H1 (cell line): ENCODE measurements at regions not wholly inside any gene's neighbourhood (a gene's known extent, or its start where the extent isn't known, plus 50 kb on each side); places are given as distances from the start of the nearest gene placed in this dataset.

ENCODE experiments used
- CTCF ChIA-PET: fragments of 300-600 bp; sonication (Branson Sonifier 250); formaldehyde crosslinking; loops from one replicate; lab custom pipeline; 2021; ENCODE audit not compliant: partially characterized antibody; lab: Charles Lee
- POLR2A ChIA-PET: fragments of 300-600 bp; sonication (Branson Sonifier 250); formaldehyde crosslinking; loops from one replicate; lab custom pipeline; 2021; ENCODE audit warnings: inconsistent platforms; ENCODE audit not compliant: partially characterized antibody; lab: Charles Lee
- DNase-seq, 2 experiments: peaks; one replicate each; pipeline versions ENCODE4 v3.0.0 to v3.0.0-alpha.2; 2010 to 2022; ENCODE audit warnings: low spot score in 2 of 2, low read depth in 1 of 2, mixed read lengths in 1 of 2
- FAIRE-seq: peaks from 2 replicates; lab custom pipeline; 2011; peaks lifted over from hg19 to GRCh38; lab: Jason Lieb, UNC
- H2AFZ ChIP-seq: 2 replicates; pipeline ENCODE4 v1.8.1; 2012; ENCODE audit warnings: low read length, inconsistent platforms
- H2AK5ac ChIP-seq: 2 replicates; pipeline ENCODE4 v1.6.1; 2013; ENCODE audit warnings: low read depth, low read length
- H2BK120ac ChIP-seq: replicated peaks from 2 replicates; pipeline ENCODE3; 2013; ENCODE audit warnings: low read depth, low read length, inconsistent platforms
- H2BK12ac ChIP-seq: 2 replicates; pipeline ENCODE4 v1.6.1; 2013; ENCODE audit warnings: low read depth, low read length
- H2BK15ac ChIP-seq: 2 replicates; pipeline ENCODE4 v1.6.1; 2013; ENCODE audit warnings: low read length
- H2BK20ac ChIP-seq: 2 replicates; pipeline ENCODE4 v1.6.1; 2013; ENCODE audit warnings: low read length
- H2BK5ac ChIP-seq: 2 replicates; pipeline ENCODE4 v1.6.1; 2013; ENCODE audit warnings: low read depth, low read length
- H3K14ac ChIP-seq: 2 replicates; pipeline ENCODE4 v1.6.1; 2013; ENCODE audit warnings: inconsistent platforms; ENCODE audit not compliant: insufficient read length
- H3K18ac ChIP-seq: 2 replicates; pipeline ENCODE4 v1.6.1; 2013; ENCODE audit warnings: low read length; ENCODE audit errors: extremely low read depth
- H3K23ac ChIP-seq: 2 replicates; pipeline ENCODE4 v1.6.1; 2013; ENCODE audit warnings: inconsistent platforms; ENCODE audit not compliant: insufficient read length
- H3K23me2 ChIP-seq: 2 replicates; pipeline ENCODE4 v1.6.1; 2013; ENCODE audit warnings: low read depth, low read length
- H3K27ac ChIP-seq: 2 replicates; pipeline ENCODE4 v1.6.1; 2011; ENCODE audit warnings: low read depth, low read length, inconsistent platforms
- H3K27me3 ChIP-seq, 4 experiments: replicated peaks in 1 of 4; 1 replicate in 1 of 4; 2 replicates in 3 of 4; pipeline versions ENCODE4 v1.6.1 to v1.8.1; 2011 to 2013; ENCODE audit warnings: low read length in 3 of 4, mild to moderate bottlenecking in 3 of 4, inconsistent platforms in 2 of 4, mixed read lengths in 2 of 4, moderate library complexity in 1 of 4; ENCODE audit not compliant: control insufficient read depth in 3 of 4, insufficient read depth in 3 of 4; ENCODE audit errors: extremely low read depth in 1 of 4
- H3K36me3 ChIP-seq, 4 experiments: 2 replicates each; pipeline versions ENCODE4 v1.6.1 to v1.8.1; 2011 to 2013; ENCODE audit warnings: mild to moderate bottlenecking in 4 of 4, low read length in 3 of 4, moderate library complexity in 2 of 4, control low read depth in 1 of 4, inconsistent platforms in 1 of 4; ENCODE audit not compliant: insufficient read depth in 4 of 4, control insufficient read depth in 2 of 4
- H3K4ac ChIP-seq: replicated peaks from 2 replicates; pipeline ENCODE3; 2013; ENCODE audit warnings: low read length, low read depth, mixed read lengths, inconsistent platforms; ENCODE audit not compliant: insufficient read length
- H3K4me1 ChIP-seq, 4 experiments: replicated peaks in 1 of 4; 1 replicate in 1 of 4; 2 replicates in 3 of 4; pipeline versions ENCODE4 v1.6.1 to v1.8.1; 2011 to 2013; ENCODE audit warnings: low read length in 3 of 4, inconsistent platforms in 2 of 4, mixed read lengths in 1 of 4; ENCODE audit not compliant: insufficient read depth in 4 of 4, control insufficient read depth in 3 of 4
- H3K4me2 ChIP-seq, 2 experiments: 2 replicates each; pipeline versions ENCODE4 v1.6.1 to v1.8.1; 2011 to 2013; ENCODE audit warnings: low read depth in 2 of 2, low read length in 2 of 2, control low read depth in 1 of 2, inconsistent platforms in 1 of 2, mild to moderate bottlenecking in 1 of 2; ENCODE audit not compliant: insufficient read depth in 1 of 2
- H3K4me3 ChIP-seq, 4 experiments: fragments of 200-600, 300-600 bp in 1 of 4; sonication (generic), shearing (Covaris generic), sonication (Bioruptor Twin) in 1 of 4; 2 replicates each; pipeline versions ENCODE4 v1.5.1 to v1.8.1; 2011 to 2016; ENCODE audit warnings: low read length in 4 of 4, low read depth in 3 of 4, control low read depth in 2 of 4, inconsistent platforms in 2 of 4, mild to moderate bottlenecking in 2 of 4, mixed read lengths in 1 of 4, moderate library complexity in 1 of 4; ENCODE audit not compliant: insufficient read depth in 2 of 4; ENCODE audit errors: extremely low read depth in 1 of 4
- H3K56ac ChIP-seq: replicated peaks from 2 replicates; pipeline ENCODE3; 2013; ENCODE audit warnings: low read depth, mild to moderate bottlenecking, mixed read lengths, low read length, inconsistent platforms; ENCODE audit not compliant: insufficient read length
- H3K79me1 ChIP-seq: 2 replicates; pipeline ENCODE4 v1.6.1; 2013; ENCODE audit warnings: low read depth, low read length, control low read depth
- H3K79me2 ChIP-seq, 2 experiments: 2 replicates each; pipeline versions ENCODE4 v1.6.1 to v1.8.1; 2012 to 2013; ENCODE audit warnings: low read length in 2 of 2, mild to moderate bottlenecking in 2 of 2, inconsistent platforms in 1 of 2; ENCODE audit not compliant: insufficient read depth in 2 of 2, control insufficient read depth in 1 of 2
- H3K9ac ChIP-seq, 4 experiments: replicated peaks in 1 of 4; 1 replicate in 1 of 4; 2 replicates in 3 of 4; pipeline versions ENCODE4 v1.6.1 to v1.8.1; 2011 to 2013; ENCODE audit warnings: low read depth in 3 of 4, low read length in 3 of 4, control low read depth in 2 of 4, mild to moderate bottlenecking in 2 of 4, moderate library complexity in 2 of 4, inconsistent platforms in 1 of 4; ENCODE audit errors: extremely low read depth in 1 of 4
- H3K9me3 ChIP-seq, 2 experiments: 2 replicates each; pipeline versions ENCODE4 v1.6.1 to v1.8.1; 2012 to 2013; ENCODE audit warnings: mild to moderate bottlenecking in 2 of 2, moderate library complexity in 2 of 2, control low read depth in 1 of 2, inconsistent platforms in 1 of 2, low read depth in 1 of 2, low read length in 1 of 2, mixed read lengths in 1 of 2; ENCODE audit not compliant: insufficient read depth in 2 of 2
- H4K20me1 ChIP-seq, 2 experiments: replicated peaks in 1 of 2; 2 replicates each; pipeline versions ENCODE3 to v1.8.1; 2011 to 2013; ENCODE audit warnings: inconsistent platforms in 2 of 2, low read length in 2 of 2, mild to moderate bottlenecking in 1 of 2; ENCODE audit not compliant: insufficient read depth in 2 of 2, control insufficient read depth in 1 of 2
- H4K5ac ChIP-seq: 2 replicates; pipeline ENCODE4 v1.6.1; 2013; ENCODE audit warnings: low read length, low read depth, mixed read lengths, inconsistent platforms; ENCODE audit not compliant: insufficient read length
- H4K8ac ChIP-seq: 2 replicates; pipeline ENCODE4 v1.8.0; 2013; ENCODE audit warnings: mild to moderate bottlenecking, moderate library complexity, low read length, inconsistent platforms; ENCODE audit not compliant: insufficient read depth; ENCODE audit errors: extremely low read depth
- H4K91ac ChIP-seq: replicated peaks from 2 replicates; pipeline ENCODE3; 2013; ENCODE audit warnings: low read length, mixed read lengths, inconsistent platforms; ENCODE audit not compliant: insufficient read length
- BRCA1 ChIP-seq: IDR thresholded peaks from 2 replicates; pipeline ENCODE4 v1.6.1; 2012; ENCODE audit warnings: low read depth, low read length, improper control_type of control experiment
- CBX8 ChIP-seq: fragments of 300-800, 300-1000 bp; sonication (generic); IDR thresholded peaks from 2 replicates; pipeline ENCODE4 v1.7.1; 2016; ENCODE audit warnings: low read depth, low read length, borderline replicate concordance
- CEBPB ChIP-seq: IDR thresholded peaks from 2 replicates; pipeline ENCODE4 v1.6.1; 2012; ENCODE audit warnings: low read depth, low read length
- CHD1 ChIP-seq: IDR thresholded peaks from 2 replicates; pipeline ENCODE4 v1.6.1; 2012; ENCODE audit warnings: low read depth, low read length, improper control_type of control experiment
- EGR1 ChIP-seq: IDR thresholded peaks from 2 replicates; pipeline ENCODE4 v1.6.1; 2011; ENCODE audit warnings: low read depth, low read length, borderline replicate concordance
- EZH2 ChIP-seq: fragments of 200-600 bp; sonication (generic); IDR thresholded peaks from 2 replicates; pipeline ENCODE4 v1.7.1; 2012; ENCODE audit warnings: low read depth, mild to moderate bottlenecking, moderate library complexity, low read length, inconsistent platforms; ENCODE audit not compliant: severe bottlenecking
- HDAC2 ChIP-seq, 2 experiments: fragments of 300-600 bp in 1 of 2; sonication (generic) in 1 of 2; IDR thresholded peaks; 2 replicates each; pipeline ENCODE4 v1.6.1; 2011 to 2012; ENCODE audit warnings: low read depth in 2 of 2, low read length in 2 of 2, mild to moderate bottlenecking in 2 of 2, moderate library complexity in 2 of 2, borderline replicate concordance in 1 of 2, inconsistent platforms in 1 of 2
- KDM1A ChIP-seq: fragments of 200-600, 300-600 bp; sonication (generic); IDR thresholded peaks from 2 replicates; pipeline ENCODE4 v1.7.1; 2016; ENCODE audit warnings: mild to moderate bottlenecking, low read length, borderline replicate concordance
- KDM4A ChIP-seq: IDR thresholded peaks from one replicate; pipeline ENCODE4 v1.7.1; 2012; ENCODE audit warnings: low read depth, mild to moderate bottlenecking, moderate library complexity, low read length, inconsistent platforms; ENCODE audit not compliant: severe bottlenecking
- RAD21 ChIP-seq, 2 experiments: IDR thresholded peaks in 1 of 2; conservative IDR thresholded peaks in 1 of 2; 2 replicates each; pipeline ENCODE4 v1.6.1; 2011; ENCODE audit warnings: low read depth in 2 of 2, low read length in 2 of 2, improper control_type of control experiment in 1 of 2, inconsistent platforms in 1 of 2, mild to moderate bottlenecking in 1 of 2, moderate library complexity in 1 of 2
- RNF2 ChIP-seq: fragments of 200-900, 300-1000 bp; sonication (generic); IDR thresholded peaks from 2 replicates; pipeline ENCODE4 v1.7.1; 2016; ENCODE audit warnings: borderline replicate concordance, low read depth, mild to moderate bottlenecking, antibody characterized with exemption, low read length; ENCODE audit not compliant: poor library complexity, severe bottlenecking; ENCODE audit errors: missing control alignments
- SUZ12 ChIP-seq: fragments of 200-600 bp; sonication (generic); IDR thresholded peaks from 2 replicates; pipeline ENCODE4 v1.6.1; 2012; ENCODE audit warnings: mild to moderate bottlenecking, inconsistent platforms, low read length, moderate library complexity, mixed read lengths
- WGBS, 2 experiments: shearing (Covaris generic) in 1 of 2; methylation state at CpG; one replicate each; pipeline versions ENCODE4 v1.1.6 to v1.1.7; 2013 to 2015; ENCODE audit warnings: low lambda C conversion rate in 2 of 2, mixed read lengths in 2 of 2, inconsistent platforms in 1 of 2, low coverage in 1 of 2, missing lambda C conversion rate in 1 of 2; ENCODE audit not compliant: insufficient replicate concordance in 2 of 2, insufficient coverage in 1 of 2, insufficient read length in 1 of 2; ENCODE audit errors: extremely low coverage in 1 of 2, missing lambda C conversion rate in 1 of 2; 5-methylcytosine and 5-hydroxymethylcytosine counted together

DNA sequence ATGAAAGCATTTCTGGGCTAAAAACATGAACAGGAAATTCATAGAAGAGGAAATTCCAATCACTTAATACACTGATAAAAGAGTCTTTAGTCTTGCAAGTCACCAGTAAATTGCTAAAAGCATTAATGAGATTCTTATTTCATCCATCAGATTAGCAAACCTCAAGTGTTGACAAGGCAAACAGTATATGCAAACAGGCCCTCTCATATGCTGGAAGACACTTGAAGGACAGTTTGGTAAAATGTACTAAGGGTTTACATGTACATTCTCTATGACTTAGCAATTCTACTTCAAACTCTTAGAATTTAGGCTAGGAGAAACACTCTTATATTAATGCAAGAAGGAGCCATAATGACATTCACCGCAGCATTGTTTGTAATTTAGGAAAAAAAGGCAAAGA lies 586.1 kb upstream of the GBE1 start:
- Histone ChIP-seq H4K8ac (no peak overlapping the region), H3K36me3 (no peaks in the 10 kb centered on the region), H3K4me3 (no peak overlapping the region), H3K4me2 (no peak overlapping the region), H2BK5ac (no peak overlapping the region), H2BK20ac (no peak overlapping the region), H3K23ac (no peak overlapping the region), H2AK5ac (no peak overlapping the region), H2BK120ac (no peak overlapping the region), H3K27me3 (no peaks in the 10 kb centered on the region), H3K79me1 (no peaks in the 10 kb centered on the region), H3K14ac (no peak overlapping the region), H4K5ac (no peak overlapping the region), H4K91ac (no peak overlapping the region), H2BK12ac (no peak overlapping the region), H3K56ac (no peak overlapping the region), H3K23me2 (no peaks in the 10 kb centered on the region), H2AFZ (no peak overlapping the region), H4K20me1 (no peaks in the 10 kb centered on the region), H3K27ac (no peak overlapping the region), H3K9me3 (no peaks in the 10 kb centered on the region), H3K4ac (no peak overlapping the region), H2BK15ac (no peak overlapping the region), H3K18ac (no peak overlapping the region), H3K9ac (no peak overlapping the region), H3K4me1 (peaks cover 0 to 2% (median 0%) of the 10 kb centered on the region in 4 experiments; a peak in 1 of 7 replicates), H3K79me2 (no peaks in the 10 kb centered on the region)
- FAIRE-seq (no peak), DNase-seq (no peak)
- POLR2A ChIA-PET, result no interaction called here
- WGBS, 2 experiments, result 83% methylated on average over 1 of the region's 1 CpG; no CpG with 5 or more reads in 1 of the 2 experiments
- CTCF ChIA-PET, result no interaction called here
- TF ChIP-seq CHD1 (no peak), EGR1 (no peak), HDAC2 (IDR thresholded peaks at IDR 0.05; ENCODE audit: borderline replicate concordance in 1 of 2, low read depth in 2 of 2, low read length in 2 of 2) (no peak), BRCA1 (no peak), KDM4A (no peak), KDM1A (no peak), RNF2 (no peak), CBX8 (no peak), EZH2 (no peak), SUZ12 (no peak), RAD21 (IDR thresholded peaks at IDR 0.05 in 1 of 2, conservative IDR thresholded peaks at IDR 0.05 in 1 of 2; ENCODE audit: low read depth in 2 of 2, low read length in 2 of 2) (no peak), CEBPB (no peak)
